ENCODE measurements at regions not wholly inside any gene's neighbourhood (a gene's known extent, or its start where the extent isn't known, plus 50 kb on each side); places are given as distances from the start of the nearest gene placed in this dataset.

DNA sequence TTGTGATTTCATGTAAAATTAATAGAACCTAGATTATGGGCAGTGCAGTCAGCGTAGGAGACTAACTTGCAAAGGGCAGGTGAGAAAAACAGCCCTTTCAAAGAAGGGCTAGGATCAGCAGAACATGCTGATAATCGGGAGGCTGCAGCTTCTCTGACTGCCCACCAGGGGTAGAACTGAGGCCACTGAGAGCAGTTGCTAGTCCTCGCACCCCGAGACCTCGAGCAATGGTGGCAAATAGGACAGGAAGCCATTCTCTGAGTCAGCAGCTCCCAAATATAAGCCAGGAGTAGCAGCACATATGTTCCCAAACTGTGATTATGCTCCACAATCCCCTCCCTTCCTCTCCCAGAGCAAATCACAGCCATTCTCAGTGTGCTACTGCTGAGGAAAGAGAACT lies 186.5 kb downstream of the MSL3 start:
- Histone ChIP-seq H3K4me1 (no peaks in the 10 kb centered on the region), H3K9me3 (no peaks in the 10 kb centered on the region), H3K36me3 (no peaks in the 10 kb centered on the region), H3K27ac (no peak overlapping the region), H3K4me3 (no peak overlapping the region), H3K27me3 (no peaks in the 10 kb centered on the region)
- ATAC-seq = no peak
- TF ChIP-seq, protein P1, sequence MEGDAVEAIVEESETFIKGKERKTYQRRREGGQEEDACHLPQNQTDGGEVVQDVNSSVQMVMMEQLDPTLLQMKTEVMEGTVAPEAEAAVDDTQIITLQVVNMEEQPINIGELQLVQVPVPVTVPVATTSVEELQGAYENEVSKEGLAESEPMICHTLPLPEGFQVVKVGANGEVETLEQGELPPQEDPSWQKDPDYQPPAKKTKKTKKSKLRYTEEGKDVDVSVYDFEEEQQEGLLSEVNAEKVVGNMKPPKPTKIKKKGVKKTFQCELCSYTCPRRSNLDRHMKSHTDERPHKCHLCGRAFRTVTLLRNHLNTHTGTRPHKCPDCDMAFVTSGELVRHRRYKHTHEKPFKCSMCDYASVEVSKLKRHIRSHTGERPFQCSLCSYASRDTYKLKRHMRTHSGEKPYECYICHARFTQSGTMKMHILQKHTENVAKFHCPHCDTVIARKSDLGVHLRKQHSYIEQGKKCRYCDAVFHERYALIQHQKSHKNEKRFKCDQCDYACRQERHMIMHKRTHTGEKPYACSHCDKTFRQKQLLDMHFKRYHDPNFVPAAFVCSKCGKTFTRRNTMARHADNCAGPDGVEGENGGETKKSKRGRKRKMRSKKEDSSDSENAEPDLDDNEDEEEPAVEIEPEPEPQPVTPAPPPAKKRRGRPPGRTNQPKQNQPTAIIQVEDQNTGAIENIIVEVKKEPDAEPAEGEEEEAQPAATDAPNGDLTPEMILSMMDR (IDR thresholded peaks at IDR 0.05) = peak in 2 of 4 experiments; percentile 5 to 10
- no peak for TF ChIP-seq POLR2A (IDR thresholded peaks at IDR 0.05)
- 29% methylated on average over 4 of the region's 5 CpGs; no CpG with 5 or more reads in 1 of the 2 donors for WGBS, 2 donors (ENCODE audit: low coverage in 1 of 2)

GRCh38 chrX:11949291-11949690 lies 189.0 kb upstream of the FRMPD4 start:
- ATAC-seq = no peak
- H3K27ac ChIP-seq = no peak overlapping the region
- TF ChIP-seq, protein P1 (IDR thresholded peaks at IDR 0.05) = no peak
- H3K4me3 ChIP-seq = no peak overlapping the region
- no peaks in the 10 kb centered on the region for H3K9me3 ChIP-seq
- no peaks in the 10 kb centered on the region for H3K36me3 ChIP-seq
- WGBS, 2 donors (ENCODE audit: low coverage in 1 of 2) = 56% methylated on average over 1 of the region's 1 CpG; no CpG with 5 or more reads in 1 of the 2 donors
- no peaks in the 10 kb centered on the region for H3K27me3 ChIP-seq
- H3K4me1 ChIP-seq = no peaks in the 10 kb centered on the region

GRCh38 chrX:11952176-11952720 lies 186.0 kb upstream of the FRMPD4 start:
- no peaks in the 10 kb centered on the region for H3K36me3 ChIP-seq
- H3K27me3 ChIP-seq = no peaks in the 10 kb centered on the region
- no peak overlapping the region for H3K4me3 ChIP-seq
- no peak overlapping the region for H3K27ac ChIP-seq
- ATAC-seq = no peak
- H3K9me3 ChIP-seq = no peaks in the 10 kb centered on the region
- WGBS, 2 donors (ENCODE audit: low coverage in 1 of 2) = 52 to 73% methylated on average over 2 of the region's 4 CpGs
- no peaks in the 10 kb centered on the region for H3K4me1 ChIP-seq
- no peak for TF ChIP-seq EP300 (IDR thresholded peaks at IDR 0.05)
- no peak for TF ChIP-seq POLR2AphosphoS5 (IDR thresholded peaks at IDR 0.05)
- TF ChIP-seq, protein P1 (IDR thresholded peaks at IDR 0.05) = no peak
- no peak for TF ChIP-seq POLR2A (IDR thresholded peaks at IDR 0.05)

DNA sequence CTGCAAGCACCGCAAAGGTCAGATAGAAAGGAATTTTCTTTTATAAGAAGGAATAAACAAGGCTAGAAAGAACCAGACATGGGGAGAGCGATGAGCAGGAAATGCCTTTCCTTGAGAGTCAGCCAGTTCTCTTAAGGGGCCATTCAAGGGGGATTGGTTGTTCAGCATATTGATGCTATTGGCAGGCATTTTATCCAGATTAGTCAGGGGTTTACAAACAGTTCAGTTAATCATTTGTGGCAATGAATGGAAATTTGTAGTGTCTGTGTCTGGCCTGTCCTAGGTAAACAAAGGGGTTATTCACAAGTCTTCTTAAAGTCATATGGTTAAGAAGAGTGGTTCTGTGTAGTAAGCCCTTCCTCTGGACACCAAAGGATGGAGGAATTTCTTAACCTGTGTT lies 184.7 kb upstream of the FRMPD4 start:
- TF ChIP-seq EP300 (IDR thresholded peaks at IDR 0.05) (no peak), POLR2AphosphoS5 (IDR thresholded peaks at IDR 0.05) (no peak)
- TF ChIP-seq, protein P1 (IDR thresholded peaks at IDR 0.05) = no peak

GRCh38 chrX:11954176-11954575 lies 184.1 kb upstream of the FRMPD4 start:
- no peaks in the 10 kb centered on the region for H3K36me3 ChIP-seq
- ATAC-seq = no peak
- WGBS, 2 donors (ENCODE audit: low coverage in 1 of 2) = 51 to 67% methylated on average over 3 of the region's 3 CpGs

More for the DNA sequence above, 184.7 kb upstream of the FRMPD4 start:
- Histone ChIP-seq H3K27me3 (no peaks in the 10 kb centered on the region), H3K4me3 (no peak overlapping the region), H3K4me1 (no peaks in the 10 kb centered on the region), H3K27ac (no peak overlapping the region), H3K36me3 (no peaks in the 10 kb centered on the region), H3K9me3 (no peaks in the 10 kb centered on the region)
- ATAC-seq = no peak
- 57 to 60% methylated on average over 2 of the region's 2 CpGs for WGBS, 2 donors (ENCODE audit: low coverage in 1 of 2)

More at GRCh38 chrX:11954176-11954575, 184.1 kb upstream of the FRMPD4 start:
- Histone ChIP-seq H3K27me3 (no peaks in the 10 kb centered on the region), H3K9me3 (no peaks in the 10 kb centered on the region), H3K27ac (no peak overlapping the region), H3K4me3 (no peak overlapping the region), H3K4me1 (no peaks in the 10 kb centered on the region)
- TF ChIP-seq POLR2AphosphoS5 (IDR thresholded peaks at IDR 0.05) = no peak
- no peak for TF ChIP-seq EP300 (IDR thresholded peaks at IDR 0.05)
- TF ChIP-seq POLR2A (IDR thresholded peaks at IDR 0.05) = no peak
- TF ChIP-seq, protein P1 (IDR thresholded peaks at IDR 0.05) = no peak

All from gastroesophageal sphincter (tissue), 4 donors.